Hematopoietic multipotent progenitor cell treated with erythropoietin and hydrocortisone succinate and interleukin-3 and kit ligand, for 15 days (in vitro differentiated cells): ENCODE measurements at regions not wholly inside any gene's neighbourhood (a gene's known extent, or its start where the extent isn't known, plus 50 kb on each side); places are given as distances from the start of the nearest gene placed in this dataset.

Experiments
- DNase-seq: peaks from one replicate; pipeline ENCODE4 v3.0.0-alpha.2; 2015; ENCODE audit warnings: low spot score

DNA sequence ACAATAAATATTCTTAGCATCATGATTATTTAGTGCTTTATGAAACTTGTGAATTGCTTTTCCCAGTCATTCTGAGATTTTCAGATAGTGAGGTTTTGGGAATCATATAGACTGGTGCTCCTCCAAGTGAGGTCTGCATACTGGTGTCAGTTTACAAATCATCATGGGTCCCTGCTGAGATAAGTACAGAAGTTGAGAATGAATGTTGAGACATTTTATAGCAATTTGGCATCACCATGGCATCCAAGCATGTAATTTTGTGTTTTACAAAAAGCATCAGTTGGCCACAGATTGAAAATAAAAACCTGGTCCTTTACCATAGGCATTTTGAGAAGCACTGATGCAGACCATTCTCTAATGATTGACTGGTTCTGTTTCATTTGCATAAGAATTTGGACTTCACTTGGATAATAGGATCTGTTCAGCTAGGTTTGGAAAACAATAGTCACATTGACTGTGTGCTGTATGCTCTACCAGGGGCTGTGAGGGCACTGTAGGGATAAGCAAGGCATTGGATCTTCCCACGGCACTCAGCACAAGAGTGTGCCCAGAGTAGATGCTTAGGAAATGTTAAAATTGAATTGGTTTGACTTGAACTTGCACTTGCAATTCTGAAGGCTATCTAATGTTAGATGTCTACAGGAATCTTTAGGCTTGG, 79.0 kb upstream of the JUN start:
- no peak for DNase-seq

- DNase-seq, result no peak
Observed at GRCh38 chr1:58864654-58865053, 80.8 kb upstream of the JUN start.

DNA sequence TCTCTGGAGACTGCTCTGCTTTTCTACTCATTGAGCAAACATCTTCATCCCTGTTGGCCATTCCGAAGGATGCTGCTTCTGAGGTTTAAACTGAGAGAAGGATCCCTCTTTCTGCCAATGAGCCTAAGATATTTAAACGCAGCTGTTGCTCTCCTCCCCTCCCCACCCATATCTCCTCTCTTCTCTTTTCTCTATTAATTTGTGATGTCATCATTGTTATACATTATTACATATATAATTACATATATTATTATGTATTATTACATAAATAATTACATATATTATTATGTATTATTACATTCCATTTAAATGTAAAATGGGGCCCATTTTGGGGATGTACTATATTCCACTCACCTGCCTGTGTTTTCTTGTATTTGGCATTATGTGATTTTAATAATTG, 82.7 kb upstream of the JUN start:
- DNase-seq, result no peak

DNA sequence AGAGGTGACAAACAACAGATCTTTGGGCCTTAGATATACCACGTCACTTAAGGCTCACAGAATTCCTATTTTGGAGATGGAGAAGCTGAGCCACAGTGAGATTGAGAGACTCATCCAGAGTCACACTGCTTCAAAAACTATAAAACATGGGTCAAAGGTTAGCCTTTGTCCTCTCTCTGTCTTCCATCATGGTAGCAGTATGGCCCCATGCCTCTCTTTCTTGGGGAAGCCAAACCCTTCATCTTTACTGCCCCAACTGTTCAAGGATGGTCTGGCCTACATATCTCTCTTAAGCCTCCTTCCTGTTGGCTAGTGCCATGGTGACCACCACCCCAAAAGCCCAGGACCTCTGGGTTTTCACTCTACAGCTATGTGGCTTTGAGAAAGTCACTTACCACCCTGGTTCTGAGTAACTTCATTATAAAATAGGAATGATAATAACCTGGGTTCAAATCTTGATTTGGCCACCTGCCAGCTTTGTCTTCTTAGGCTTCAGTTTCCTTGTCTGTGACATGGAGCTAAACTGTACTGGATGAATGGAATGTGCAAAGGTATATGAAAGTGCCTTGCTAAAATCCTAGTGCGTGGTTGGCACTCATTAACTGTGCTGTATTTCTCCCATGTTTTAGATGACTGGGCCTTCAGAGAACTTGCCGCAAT, 85.9 kb upstream of the JUN start:
- no peak for DNase-seq

DNA sequence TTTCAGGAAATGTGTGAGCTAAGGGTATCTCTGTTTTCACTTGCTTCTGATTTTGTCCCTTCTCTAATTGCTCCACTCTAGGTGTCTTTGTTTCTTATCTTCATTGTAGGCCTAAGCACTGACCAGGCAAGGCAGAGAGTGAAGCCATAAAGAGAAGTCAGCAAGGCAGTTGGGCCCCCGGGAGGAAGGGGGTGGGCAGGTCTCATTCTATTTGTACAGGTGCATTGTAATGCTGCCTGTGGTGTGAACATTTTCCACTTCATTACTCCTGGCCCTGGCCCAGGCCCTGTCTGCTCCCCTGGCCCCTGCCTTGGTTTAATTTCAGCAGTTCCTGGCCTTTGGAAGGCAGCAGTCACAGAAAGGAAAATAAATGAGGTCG, 86.4 kb upstream of the JUN start:
- DNase-seq, result no peak

GRCh38 chr1:58874342-58874741, 90.5 kb upstream of the JUN start:
- no peak for DNase-seq

DNA sequence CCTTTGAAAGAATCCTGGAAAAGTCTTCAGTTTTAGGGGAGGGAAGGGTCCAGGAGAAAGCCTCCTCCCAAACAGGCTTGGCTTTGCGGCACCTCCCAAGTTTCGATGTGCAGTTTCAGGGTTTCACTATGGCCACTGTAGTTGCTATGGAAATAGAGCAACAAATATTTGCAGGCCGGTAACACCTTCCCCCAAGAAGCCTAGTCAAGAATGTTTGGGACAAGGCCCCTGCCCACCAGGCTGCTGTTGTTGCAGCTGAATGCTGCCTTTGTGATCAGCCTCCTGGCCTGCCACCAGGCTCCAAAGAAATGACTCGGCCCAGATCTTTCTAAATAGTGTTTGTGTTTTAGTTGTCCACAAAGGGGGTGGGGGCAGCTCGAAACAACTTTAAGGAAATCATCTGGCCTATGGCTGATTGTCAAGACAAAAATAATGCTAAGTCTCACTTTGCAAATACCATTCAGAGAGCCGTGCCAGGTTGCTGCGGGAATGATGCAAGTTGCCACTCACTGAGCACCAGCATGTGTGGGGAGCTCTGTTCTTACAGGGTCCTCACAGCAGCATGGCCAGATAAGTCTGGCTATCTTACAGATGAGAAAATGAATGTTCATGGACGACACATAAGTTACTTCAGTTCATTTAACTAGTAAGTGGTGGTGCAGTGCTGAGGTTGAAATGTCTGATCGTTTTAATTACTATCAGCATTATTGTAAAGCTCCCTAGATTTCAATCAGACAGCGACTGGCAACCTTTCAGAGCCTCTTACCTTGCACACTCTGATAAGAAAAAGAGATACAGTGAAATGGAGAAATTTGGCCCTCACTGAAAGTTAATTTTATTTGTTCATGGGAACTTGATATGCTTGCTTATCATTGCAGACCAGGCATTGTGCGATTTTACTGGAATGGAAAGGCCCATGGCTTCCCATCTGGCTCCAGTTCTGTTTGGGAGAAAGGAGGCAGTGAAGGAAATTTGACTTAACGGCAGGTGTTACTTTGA, 91.2 kb upstream of the JUN start:
- no peak for DNase-seq

DNA sequence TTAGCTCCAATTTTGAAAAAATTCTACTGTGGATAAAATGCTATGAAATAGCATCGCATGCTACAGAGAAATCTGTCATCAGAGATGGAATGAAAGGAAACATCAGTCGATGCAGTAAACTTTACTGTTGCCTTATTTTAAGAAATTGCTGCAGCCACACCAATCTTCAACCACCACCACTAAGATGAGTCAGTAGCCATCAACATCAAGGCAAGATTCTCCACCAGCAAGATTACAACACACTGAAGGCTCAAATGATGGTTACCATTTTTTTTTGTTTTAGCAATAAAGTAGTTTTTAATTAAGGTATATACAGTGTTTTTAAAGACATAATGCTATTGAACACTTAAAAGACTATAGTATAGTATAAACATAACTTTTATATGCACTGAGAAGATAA, 95.6 kb upstream of the JUN start:
- DNase-seq, result no peak

GRCh38 chr1:58880592-58880991, 96.7 kb upstream of the JUN start:
- no peak for DNase-seq

DNA sequence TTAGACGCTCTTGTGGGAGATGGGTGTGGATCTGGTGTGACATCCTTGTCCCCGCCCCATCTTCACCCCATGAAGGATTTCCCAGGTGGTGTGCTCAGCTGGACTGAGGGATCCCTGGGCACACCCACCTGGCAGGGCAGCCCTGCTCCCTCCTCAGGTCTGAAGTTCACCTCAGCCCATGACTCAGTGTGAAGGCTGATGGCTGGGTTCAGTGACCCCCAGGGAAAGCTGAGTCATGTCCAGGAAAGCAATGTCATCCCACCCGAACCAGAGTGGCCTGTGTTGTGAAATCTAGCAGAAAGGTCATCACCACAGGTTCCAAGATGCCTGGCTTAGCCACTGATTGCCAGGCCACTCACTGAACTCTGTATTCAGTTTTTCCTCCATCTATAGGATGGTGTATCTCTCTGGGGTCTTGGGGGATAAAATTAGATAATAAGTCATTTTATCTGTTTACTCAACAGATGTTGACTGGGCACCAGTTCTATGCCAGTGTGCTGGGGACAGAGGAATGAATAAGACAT, 97.7 kb upstream of the JUN start:
- DNase-seq, result no peak

- no peak for DNase-seq
Observed at GRCh38 chr1:58882322-58882948, 98.6 kb upstream of the JUN start.

DNA sequence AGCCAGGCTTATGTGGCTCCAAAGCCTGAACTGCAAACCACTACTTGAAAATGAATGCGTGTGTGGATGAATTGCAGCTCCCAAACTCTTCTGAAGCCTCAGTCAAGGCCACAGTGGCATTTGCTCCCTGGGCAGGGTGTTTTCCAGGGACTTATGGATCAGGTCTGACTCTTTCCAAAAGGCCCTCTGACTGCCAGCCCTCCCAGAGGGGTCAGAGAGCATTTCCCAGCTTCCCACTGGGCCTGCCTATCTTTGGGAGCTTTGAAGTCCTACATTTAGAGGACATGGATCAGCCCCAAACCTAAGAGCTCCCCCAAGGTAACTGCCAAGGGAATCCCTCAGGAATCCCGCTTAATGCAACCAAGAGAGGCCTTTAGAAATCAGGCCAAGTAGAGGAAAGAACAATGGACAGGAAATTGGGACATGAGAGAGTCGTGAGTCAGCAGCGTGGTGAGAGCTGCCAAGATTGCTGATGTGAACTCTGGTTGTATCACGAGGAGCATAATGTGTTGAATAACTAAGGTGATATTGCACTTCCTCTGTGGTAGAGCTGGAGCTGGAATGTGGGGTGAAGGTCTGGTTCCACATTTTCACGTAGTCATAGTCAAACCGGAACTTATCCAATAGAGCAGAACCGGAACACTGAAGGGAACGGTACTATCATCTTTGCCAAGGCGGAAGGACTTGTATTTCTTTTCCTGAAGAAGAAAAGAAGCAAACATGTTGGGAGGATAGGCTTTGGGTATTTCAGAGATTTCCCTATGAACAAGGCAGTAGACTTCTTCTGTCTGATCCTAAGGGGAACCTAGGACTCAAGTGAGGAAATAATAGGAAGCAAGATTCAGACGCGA, 99.4 kb upstream of the JUN start:
- DNase-seq, result no peak

DNA sequence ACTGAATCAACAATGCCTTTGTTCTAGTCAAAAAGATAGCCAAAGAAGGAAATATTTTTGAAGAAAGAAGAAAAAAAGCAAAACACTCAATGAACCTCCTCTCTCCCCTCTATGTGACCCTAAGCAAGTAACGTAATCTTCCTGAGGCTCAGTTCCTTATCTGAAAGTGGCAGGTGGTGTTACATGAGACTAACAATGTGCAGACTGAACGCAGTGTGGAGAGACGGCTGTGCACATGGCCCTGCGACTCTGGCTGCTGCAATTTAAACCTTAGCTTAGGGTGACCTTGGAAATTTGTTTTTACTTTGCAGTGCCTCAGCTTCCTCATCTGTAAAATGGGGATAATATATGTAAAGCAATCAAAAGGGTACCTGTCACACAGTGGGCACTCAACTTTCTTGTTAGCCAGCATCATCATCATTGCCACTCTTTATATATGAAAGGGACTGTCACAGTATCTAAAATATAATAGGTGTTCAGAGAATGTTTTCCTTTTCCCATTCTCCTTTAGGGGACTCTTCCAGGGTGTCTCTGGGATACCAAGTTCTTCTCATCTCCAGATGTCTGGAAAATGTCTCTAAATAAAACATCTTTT, 100.1 kb upstream of the JUN start:
- peak; percentile 12 for DNase-seq

DNA sequence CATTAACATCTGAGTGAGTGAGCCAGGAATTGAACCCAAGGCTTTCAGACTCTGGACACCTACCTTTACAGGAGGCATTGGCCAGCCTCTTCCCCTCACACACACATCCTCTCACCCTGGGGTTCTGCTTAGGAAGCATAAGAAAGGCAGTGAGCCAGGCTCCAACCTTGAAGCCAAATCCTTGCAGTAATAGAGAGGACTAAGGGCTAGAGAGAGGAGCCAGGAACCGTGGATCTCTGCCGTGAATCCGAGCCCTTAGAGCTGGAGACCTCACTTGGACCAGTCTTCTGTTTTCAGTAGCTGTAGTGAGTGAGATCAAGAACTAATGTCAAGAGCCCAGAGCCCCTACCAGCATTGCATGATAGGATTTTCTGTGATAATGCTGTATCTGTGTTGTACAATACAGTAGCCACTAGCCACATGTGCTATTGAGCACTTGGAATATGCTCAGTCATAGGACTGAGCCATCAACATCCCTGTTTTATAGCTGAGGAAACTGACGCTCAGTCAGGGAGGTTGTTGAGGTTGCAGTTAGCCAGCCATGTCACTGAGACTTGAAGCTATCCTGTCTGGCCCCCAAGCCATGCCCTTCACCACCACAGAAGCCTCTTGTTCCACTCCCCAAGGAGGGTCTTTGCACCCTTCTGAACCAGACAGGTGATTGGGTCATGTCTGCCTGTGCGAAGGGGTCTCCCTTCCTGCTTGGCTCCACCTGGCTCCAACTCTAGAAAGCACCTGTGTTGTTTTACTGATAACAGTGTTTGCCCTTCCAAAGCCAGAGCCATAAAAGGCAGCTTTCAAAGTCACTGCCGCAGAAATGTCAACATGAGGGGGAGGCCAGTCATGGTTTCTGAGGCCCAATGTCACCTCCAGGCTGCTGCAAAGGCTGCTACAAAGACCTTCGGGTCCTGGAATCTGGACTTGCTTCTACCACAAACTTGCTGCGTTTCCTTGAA, 101.1 kb upstream of the JUN start:
- DNase-seq, result no peak

- no peak for DNase-seq
Observed at GRCh38 chr1:58885998-58886397, 102.2 kb upstream of the JUN start.

- DNase-seq, result no peak
Observed at GRCh38 chr1:58886611-58887010, 102.8 kb upstream of the JUN start.

DNA sequence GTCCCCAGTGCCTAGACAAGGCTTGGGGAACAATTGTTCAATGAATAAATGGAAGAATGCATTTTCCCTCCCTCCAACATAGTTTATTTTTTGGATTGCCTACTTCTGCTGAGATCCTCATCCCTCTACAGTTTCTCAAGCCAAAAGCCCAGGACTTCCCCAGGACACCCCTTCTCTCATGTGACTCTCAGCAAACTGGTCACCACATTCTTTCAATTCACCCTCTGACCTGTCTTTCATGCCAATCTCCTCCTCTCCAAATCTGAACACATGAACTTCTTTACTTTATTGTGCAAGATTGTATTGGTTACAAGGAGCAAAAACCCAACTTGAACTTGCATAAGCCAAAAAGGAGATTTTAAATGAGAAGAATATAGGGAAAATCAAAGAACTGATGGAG, 103.2 kb upstream of the JUN start:
- no peak for DNase-seq

- DNase-seq, result no peak
Observed at GRCh38 chr1:58888833-58889232, 105.0 kb upstream of the JUN start.

DNA sequence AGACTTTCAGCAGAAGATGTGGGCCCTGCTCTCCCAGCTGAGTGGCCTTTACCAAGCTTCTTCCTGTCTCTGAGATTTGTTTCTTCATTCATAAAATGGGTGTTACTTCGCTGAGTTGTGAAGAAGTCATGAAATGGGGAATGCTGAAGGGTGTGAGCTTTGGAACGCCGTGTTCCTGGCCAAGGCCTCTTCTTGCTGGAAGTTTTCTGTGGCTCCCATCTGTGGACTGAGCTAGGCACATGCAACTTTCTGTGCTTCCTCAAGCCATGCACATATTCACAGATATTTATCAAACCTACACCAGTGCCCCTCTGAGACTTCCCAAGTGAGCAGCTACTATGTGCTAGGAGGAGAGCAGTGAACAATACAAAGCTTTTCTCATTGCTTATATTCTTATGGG, 106.3 kb upstream of the JUN start:
- no peak for DNase-seq

- no peak for DNase-seq
Observed at GRCh38 chr1:58890609-58891008, 106.8 kb upstream of the JUN start.
